ENCODE measurements at regions not wholly inside any gene's neighbourhood (a gene's known extent, or its start where the extent isn't known, plus 50 kb on each side); places are given as distances from the start of the nearest gene placed in this dataset.
A peak's percentile ranks its signal among the peaks of the same experiment; 100 is the strongest.

DNA sequence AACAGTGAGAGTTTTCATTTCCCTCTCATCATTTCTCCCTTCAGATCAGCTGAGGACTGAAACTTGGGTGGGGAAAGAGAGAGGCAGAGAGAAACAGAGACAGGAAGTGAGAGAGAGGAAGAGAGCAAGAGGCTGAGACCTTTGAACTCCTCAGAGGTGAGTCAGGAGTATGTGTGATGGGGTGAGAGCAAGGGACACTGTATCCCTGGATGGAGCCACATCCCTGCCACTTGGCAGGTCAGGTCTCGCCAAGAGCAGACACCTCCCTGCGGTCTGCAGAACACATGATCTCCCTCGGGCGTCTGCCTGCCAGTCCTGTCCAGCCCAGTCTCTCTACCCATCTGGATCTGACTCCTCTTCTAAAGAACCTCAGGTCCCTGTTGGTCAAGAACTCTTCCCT lies 62.7 kb upstream of the SYNDIG1 start:
- Mint-ChIP-seq H3K36me3 (no peaks in the 10 kb centered on the region), H3K4me1 (peaks cover 20 to 31% (median 24%) of the 10 kb centered on the region in 3 donors), H3K4me3 (peak overlapping the region in 1 of 3 donors; percentile 50), H3K27ac (peak overlapping the region; percentile 81 to 87), H3K27me3 (no peaks in the 10 kb centered on the region), H3K9me3 (peaks cover 0 to 4% (median 0%) of the 10 kb centered on the region in 3 donors)
- Histone ChIP-seq H3K4me3 (ENCODE audit: control insufficient read depth in 1 of 2, extremely low read depth in 1 of 2, low read length in 1 of 2) (no peak overlapping the region), H3K4me1 (ENCODE audit: control insufficient read depth in 1 of 2, extremely low read depth in 1 of 2, insufficient read depth in 2 of 2, low read length in 2 of 2) (peaks cover 6 to 19% of the 10 kb centered on the region in 2 experiments), H3K27me3 (replicated peaks in 1 of 2; ENCODE audit: control insufficient read depth in 2 of 2, extremely low read depth in 1 of 2, insufficient read depth in 2 of 2, low read length in 1 of 2) (peaks cover 0 to 4% of the 10 kb centered on the region in 2 experiments), H3K36me3 (ENCODE audit: control insufficient read depth in 2 of 2, extremely low read depth in 1 of 2, insufficient read depth in 1 of 2, low read length in 1 of 2) (no peaks in the 10 kb centered on the region), H3K9me3 (no peaks in the 10 kb centered on the region), H3K27ac (ENCODE audit: low read length) (no peak overlapping the region)
- CTCF ChIA-PET, result no interaction called here
- no peak for DNase-seq
- POLR2A ChIA-PET, result no interaction called here
- peak; percentile 48 to 75 (median 54) for ATAC-seq (replicated peaks in 1 of 4)
- WGBS (ENCODE audit: insufficient coverage), result 58% methylated on average over 3 of the region's 4 CpGs

DNA sequence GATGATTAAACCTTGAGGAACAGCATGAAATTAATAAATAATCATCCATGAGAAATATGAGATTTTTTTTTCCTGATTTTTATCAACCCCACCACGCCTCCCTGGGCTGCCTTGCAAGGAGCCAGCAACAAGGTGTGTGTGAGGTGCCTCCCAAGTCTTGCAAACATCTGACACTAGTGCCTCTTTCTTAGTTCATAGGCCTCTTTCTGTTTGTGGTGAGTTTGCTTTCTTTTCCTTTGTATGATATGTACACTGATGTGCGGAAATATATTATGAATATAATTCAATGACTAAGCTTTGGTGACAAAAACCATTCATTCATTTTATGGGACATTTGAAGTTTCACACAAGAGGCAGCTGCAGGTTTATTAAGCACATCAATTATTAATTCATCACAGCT lies 63.2 kb upstream of the SYNDIG1 start:
- DNase-seq, result no peak
- CTCF ChIA-PET, result no interaction called here
- Histone ChIP-seq H3K27me3 (replicated peaks in 1 of 2; ENCODE audit: control insufficient read depth in 2 of 2, extremely low read depth in 1 of 2, insufficient read depth in 2 of 2, low read length in 1 of 2) (peaks cover 0 to 2% of the 10 kb centered on the region in 2 experiments), H3K27ac (ENCODE audit: low read length) (no peak overlapping the region), H3K4me1 (ENCODE audit: control insufficient read depth in 1 of 2, extremely low read depth in 1 of 2, insufficient read depth in 2 of 2, low read length in 2 of 2) (peaks cover 6 to 19% of the 10 kb centered on the region in 2 experiments), H3K36me3 (ENCODE audit: control insufficient read depth in 2 of 2, extremely low read depth in 1 of 2, insufficient read depth in 1 of 2, low read length in 1 of 2) (no peaks in the 10 kb centered on the region), H3K9me3 (no peaks in the 10 kb centered on the region), H3K4me3 (ENCODE audit: control insufficient read depth in 1 of 2, extremely low read depth in 1 of 2, low read length in 1 of 2) (no peak overlapping the region)
- ATAC-seq (replicated peaks in 1 of 4), result peak in 2 of 4 experiments; percentile 60 to 63
- POLR2A ChIA-PET, result no interaction called here
- Mint-ChIP-seq H3K36me3 (no peaks in the 10 kb centered on the region), H3K27me3 (no peaks in the 10 kb centered on the region), H3K9me3 (peaks cover 0 to 4% (median 0%) of the 10 kb centered on the region in 3 donors), H3K27ac (peak overlapping the region; percentile 81 to 87), H3K4me3 (peak overlapping the region in 1 of 3 donors; percentile 50), H3K4me1 (peaks cover 20 to 31% (median 24%) of the 10 kb centered on the region in 3 donors)
- no CpG with 5 or more reads among the region's 2 CpGs for WGBS (ENCODE audit: insufficient coverage)

DNA sequence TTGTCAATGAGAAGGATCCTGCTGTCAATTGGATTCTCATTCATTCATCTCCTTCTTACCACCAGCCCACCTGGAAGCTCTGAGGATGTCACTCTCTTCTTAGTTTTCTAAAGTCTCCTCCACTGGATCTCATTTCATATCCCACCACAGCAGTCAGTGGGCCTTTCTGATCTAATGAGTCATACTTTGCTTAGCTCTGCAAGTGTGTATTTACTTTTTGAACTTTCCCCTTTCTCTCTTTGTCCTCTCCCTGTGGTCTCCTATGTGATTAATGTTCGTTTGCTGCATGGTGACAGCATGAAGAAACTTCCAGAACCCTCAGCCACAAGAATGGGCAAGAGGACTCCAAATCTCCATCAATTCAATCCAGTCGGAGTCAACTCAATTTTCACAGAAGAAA lies 63.6 kb upstream of the SYNDIG1 start:
- H3K36me3 Mint-ChIP-seq, result no peaks in the 10 kb centered on the region
- Histone ChIP-seq H3K4me3 (ENCODE audit: control insufficient read depth in 1 of 2, extremely low read depth in 1 of 2, low read length in 1 of 2) (no peak overlapping the region), H3K4me1 (ENCODE audit: control insufficient read depth in 1 of 2, extremely low read depth in 1 of 2, insufficient read depth in 2 of 2, low read length in 2 of 2) (peaks cover 6 to 19% of the 10 kb centered on the region in 2 experiments), H3K9me3 (no peaks in the 10 kb centered on the region), H3K27ac (ENCODE audit: low read length) (no peak overlapping the region), H3K27me3 (replicated peaks in 1 of 2; ENCODE audit: control insufficient read depth in 2 of 2, extremely low read depth in 1 of 2, insufficient read depth in 2 of 2, low read length in 1 of 2) (no peaks in the 10 kb centered on the region), H3K36me3 (ENCODE audit: control insufficient read depth in 2 of 2, extremely low read depth in 1 of 2, insufficient read depth in 1 of 2, low read length in 1 of 2) (no peaks in the 10 kb centered on the region)
- peaks cover 0 to 4% (median 0%) of the 10 kb centered on the region in 3 donors for H3K9me3 Mint-ChIP-seq
- ATAC-seq (replicated peaks in 1 of 4) (no peak), DNase-seq (no peak)
- WGBS (ENCODE audit: insufficient coverage), result no CpG with 5 or more reads among the region's 2 CpGs
- peak overlapping the region in 1 of 3 donors; percentile 50 for H3K4me3 Mint-ChIP-seq
- peak overlapping the region; percentile 81 to 87 for H3K27ac Mint-ChIP-seq
- H3K4me1 Mint-ChIP-seq, result peaks cover 20 to 31% (median 24%) of the 10 kb centered on the region in 3 donors
- POLR2A ChIA-PET, result interaction anchor here in 1 of 2 donors (0.7 kb wide), 1 partner anchor 96 kb away, joined by 3 read pairs; no protein-coding TSS in a partner anchor
- CTCF ChIA-PET, result no interaction called here
- no peaks in the 10 kb centered on the region for H3K27me3 Mint-ChIP-seq

- no peak overlapping the region for H3K4me3 Mint-ChIP-seq
- ATAC-seq (replicated peaks in 1 of 4) (no peak), DNase-seq (no peak)
- Histone ChIP-seq H3K36me3 (ENCODE audit: control insufficient read depth in 2 of 2, extremely low read depth in 1 of 2, insufficient read depth in 1 of 2, low read length in 1 of 2) (no peaks in the 10 kb centered on the region), H3K4me3 (ENCODE audit: control insufficient read depth in 1 of 2, extremely low read depth in 1 of 2, low read length in 1 of 2) (no peak overlapping the region), H3K4me1 (ENCODE audit: control insufficient read depth in 1 of 2, extremely low read depth in 1 of 2, insufficient read depth in 2 of 2, low read length in 2 of 2) (peaks cover 6 to 19% of the 10 kb centered on the region in 2 experiments), H3K9me3 (no peaks in the 10 kb centered on the region), H3K27ac (ENCODE audit: low read length) (no peak overlapping the region), H3K27me3 (replicated peaks in 1 of 2; ENCODE audit: control insufficient read depth in 2 of 2, extremely low read depth in 1 of 2, insufficient read depth in 2 of 2, low read length in 1 of 2) (no peaks in the 10 kb centered on the region)
- H3K27me3 Mint-ChIP-seq, result no peaks in the 10 kb centered on the region
- H3K4me1 Mint-ChIP-seq, result peaks cover 20 to 23% (median 20%) of the 10 kb centered on the region in 3 donors
- WGBS (ENCODE audit: insufficient coverage), result no CpG with 5 or more reads among the region's 1 CpG
- ChIA-PET POLR2A (no interaction called here), CTCF (no interaction called here)
- H3K9me3 Mint-ChIP-seq, result peaks cover 6 to 8% (median 6%) of the 10 kb centered on the region in 3 donors
- H3K27ac Mint-ChIP-seq, result no peak overlapping the region
- H3K36me3 Mint-ChIP-seq, result no peaks in the 10 kb centered on the region
These were observed 66.0 kb upstream of the SYNDIG1 start for GRCh38 chr20:24403406-24403805.

DNA sequence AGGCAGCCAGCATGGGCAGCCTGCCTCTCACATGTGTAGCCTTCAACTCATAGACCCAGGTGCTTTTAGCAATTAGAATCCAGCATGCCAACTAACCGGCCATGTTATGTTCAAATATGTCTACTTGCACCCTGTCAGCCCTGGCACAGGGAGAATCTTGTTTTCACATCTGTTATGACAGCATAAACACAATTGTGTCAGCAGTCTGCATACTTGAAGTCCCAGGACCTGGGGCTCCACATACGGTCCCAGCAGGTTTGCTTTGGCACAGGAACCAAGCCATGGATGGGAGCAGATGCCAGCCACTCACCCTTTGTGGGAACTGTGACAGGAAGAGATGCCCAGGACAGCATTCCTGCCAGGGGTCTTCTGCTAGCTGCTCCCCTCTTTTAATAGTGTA lies 67.2 kb upstream of the SYNDIG1 start:
- 62% methylated on average over 2 of the region's 2 CpGs for WGBS (ENCODE audit: insufficient coverage)
- H3K9me3 ChIP-seq, result no peaks in the 10 kb centered on the region
- Mint-ChIP-seq H3K36me3 (no peaks in the 10 kb centered on the region), H3K4me3 (no peak overlapping the region), H3K27ac (no peak overlapping the region), H3K9me3 (peaks cover 6 to 13% (median 10%) of the 10 kb centered on the region in 3 donors), H3K27me3 (no peaks in the 10 kb centered on the region), H3K4me1 (peaks cover 16 to 17% (median 16%) of the 10 kb centered on the region in 3 donors)
- no peaks in the 10 kb centered on the region for H3K27me3 ChIP-seq (replicated peaks in 1 of 2; ENCODE audit: control insufficient read depth in 2 of 2, extremely low read depth in 1 of 2, insufficient read depth in 2 of 2, low read length in 1 of 2)
- DNase-seq (no peak), ATAC-seq (replicated peaks in 1 of 4) (no peak)
- ChIA-PET POLR2A (no interaction called here), CTCF (no interaction called here)
- H3K4me3 ChIP-seq (ENCODE audit: control insufficient read depth in 1 of 2, extremely low read depth in 1 of 2, low read length in 1 of 2), result no peak overlapping the region
- H3K36me3 ChIP-seq (ENCODE audit: control insufficient read depth in 2 of 2, extremely low read depth in 1 of 2, insufficient read depth in 1 of 2, low read length in 1 of 2), result no peaks in the 10 kb centered on the region
- no peak overlapping the region for H3K27ac ChIP-seq (ENCODE audit: low read length)
- H3K4me1 ChIP-seq (ENCODE audit: control insufficient read depth in 1 of 2, extremely low read depth in 1 of 2, insufficient read depth in 2 of 2, low read length in 2 of 2), result peaks cover 6 to 14% of the 10 kb centered on the region in 2 experiments

GRCh38 chr20:24395151-24395550 lies 74.3 kb upstream of the SYNDIG1 start:
- H3K27ac Mint-ChIP-seq, result no peak overlapping the region
- peaks cover 6 to 11% of the 10 kb centered on the region in 2 experiments for H3K4me1 ChIP-seq (ENCODE audit: control insufficient read depth in 1 of 2, extremely low read depth in 1 of 2, insufficient read depth in 2 of 2, low read length in 2 of 2)
- no peak overlapping the region for H3K4me3 Mint-ChIP-seq
- no peak overlapping the region for H3K27ac ChIP-seq (ENCODE audit: low read length)
- peaks cover 6 to 13% (median 10%) of the 10 kb centered on the region in 3 donors for H3K9me3 Mint-ChIP-seq
- ChIA-PET POLR2A (no interaction called here), CTCF (no interaction called here)
- H3K27me3 ChIP-seq (replicated peaks in 1 of 2; ENCODE audit: control insufficient read depth in 2 of 2, extremely low read depth in 1 of 2, insufficient read depth in 2 of 2, low read length in 1 of 2), result peaks cover 0 to 3% of the 10 kb centered on the region in 2 experiments
- H3K4me1 Mint-ChIP-seq, result peaks cover 6 to 8% (median 8%) of the 10 kb centered on the region in 3 donors
- no peaks in the 10 kb centered on the region for H3K36me3 ChIP-seq (ENCODE audit: control insufficient read depth in 2 of 2, extremely low read depth in 1 of 2, insufficient read depth in 1 of 2, low read length in 1 of 2)
- no peak for ATAC-seq (replicated peaks in 1 of 4)
- WGBS (ENCODE audit: insufficient coverage), result 77% methylated on average over 4 of the region's 7 CpGs
- H3K4me3 ChIP-seq (ENCODE audit: control insufficient read depth in 1 of 2, extremely low read depth in 1 of 2, low read length in 1 of 2), result no peak overlapping the region
- no peak for DNase-seq
- H3K27me3 Mint-ChIP-seq, result peaks cover 0 to 3% of the 10 kb centered on the region in 2 donors
- H3K9me3 ChIP-seq, result no peaks in the 10 kb centered on the region
- no peaks in the 10 kb centered on the region for H3K36me3 Mint-ChIP-seq

GRCh38 chr20:24393903-24394302 lies 75.5 kb upstream of the SYNDIG1 start:
- Histone ChIP-seq H3K4me1 (ENCODE audit: control insufficient read depth in 1 of 2, extremely low read depth in 1 of 2, insufficient read depth in 2 of 2, low read length in 2 of 2) (peaks cover 16 to 20% of the 10 kb centered on the region in 2 experiments), H3K27ac (ENCODE audit: low read length) (no peak overlapping the region), H3K27me3 (replicated peaks in 1 of 2; ENCODE audit: control insufficient read depth in 2 of 2, extremely low read depth in 1 of 2, insufficient read depth in 2 of 2, low read length in 1 of 2) (peaks cover 0 to 3% of the 10 kb centered on the region in 2 experiments), H3K36me3 (ENCODE audit: control insufficient read depth in 2 of 2, extremely low read depth in 1 of 2, insufficient read depth in 1 of 2, low read length in 1 of 2) (no peaks in the 10 kb centered on the region), H3K9me3 (no peaks in the 10 kb centered on the region), H3K4me3 (ENCODE audit: control insufficient read depth in 1 of 2, extremely low read depth in 1 of 2, low read length in 1 of 2) (no peak overlapping the region)
- H3K4me1 Mint-ChIP-seq, result peaks cover 18 to 21% (median 20%) of the 10 kb centered on the region in 3 donors
- ATAC-seq (replicated peaks in 1 of 4), result no peak
- POLR2A ChIA-PET, result no interaction called here
- CTCF ChIA-PET, result no interaction called here
- peaks cover 0 to 3% of the 10 kb centered on the region in 2 donors for H3K27me3 Mint-ChIP-seq
- 83% methylated on average over 6 of the region's 9 CpGs for WGBS (ENCODE audit: insufficient coverage)
- no peak for DNase-seq
- H3K9me3 Mint-ChIP-seq, result peaks cover 0 to 9% (median 6%) of the 10 kb centered on the region in 3 donors
- H3K27ac Mint-ChIP-seq, result no peak overlapping the region
- no peaks in the 10 kb centered on the region for H3K36me3 Mint-ChIP-seq
- no peak overlapping the region for H3K4me3 Mint-ChIP-seq
